SK-N-MC (cell line): ENCODE measurements at regions not wholly inside any gene's neighbourhood (a gene's known extent, or its start where the extent isn't known, plus 50 kb on each side); places are given as distances from the start of the nearest gene placed in this dataset.

ENCODE experiments used
- EZH2 ChIP-seq: fragments of 200-600 bp; sonication (generic); IDR thresholded peaks from one replicate; pipeline ENCODE4 v1.6.1; 2017; ENCODE audit warnings: antibody characterized with exemption
- POLR2AphosphoS5 ChIP-seq: IDR thresholded peaks from 2 replicates; pipeline ENCODE4 v1.6.1; 2012; ENCODE audit warnings: mild to moderate bottlenecking, low read depth, low read length, borderline replicate concordance

- TF ChIP-seq EZH2 (no peak), POLR2AphosphoS5 (no peak)
Measured at GRCh38 chr18:67608615-67609273, 92.2 kb upstream of the DSEL start.
